Tibial nerve (tissue), 3 donors: ENCODE measurements at regions not wholly inside any gene's neighbourhood (a gene's known extent, or its start where the extent isn't known, plus 50 kb on each side); places are given as distances from the start of the nearest gene placed in this dataset.

Experiments
- POLR2A ChIP-seq, 2 donors: fragments of 450-650 bp; IDR thresholded peaks; one replicate each; pipeline ENCODE4 v1.6.1; 2017; ENCODE audit warnings: antibody characterized with exemption in 2 of 2, mild to moderate bottlenecking in 2 of 2, moderate library complexity in 2 of 2
- TF ChIP-seq, protein P1 (sequence below), 5 experiments: fragments of 200-600 bp in 3 of 5; fragments of 450-650 bp in 2 of 5; sonication (generic) in 3 of 5; IDR thresholded peaks; one replicate each; pipeline ENCODE4 v1.5.1; 2016 to 2019; ENCODE audit warnings: antibody characterized with exemption in 5 of 5, mild to moderate bottlenecking in 3 of 5, moderate library complexity in 2 of 5

DNA sequence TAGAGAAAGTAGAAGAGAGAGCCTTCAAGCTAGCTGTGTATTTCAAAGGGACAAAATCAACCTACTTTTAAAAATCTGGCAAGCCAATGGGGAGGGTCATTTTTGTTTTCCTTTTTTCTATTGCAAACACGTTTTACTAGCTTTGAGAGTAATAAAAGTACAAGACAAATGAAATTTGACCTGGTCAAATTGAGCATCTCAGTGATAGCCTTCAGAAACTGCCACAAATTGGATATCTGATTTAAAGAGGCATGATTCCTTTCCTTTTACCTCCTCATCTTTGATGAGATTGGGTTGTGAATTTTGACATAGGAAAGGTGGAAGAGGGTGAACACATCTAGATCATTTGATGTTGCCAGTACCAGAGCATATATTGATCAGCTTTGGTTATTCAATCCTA is 53.6 kb upstream of the RBMS3 start:
- TF ChIP-seq, protein P1, sequence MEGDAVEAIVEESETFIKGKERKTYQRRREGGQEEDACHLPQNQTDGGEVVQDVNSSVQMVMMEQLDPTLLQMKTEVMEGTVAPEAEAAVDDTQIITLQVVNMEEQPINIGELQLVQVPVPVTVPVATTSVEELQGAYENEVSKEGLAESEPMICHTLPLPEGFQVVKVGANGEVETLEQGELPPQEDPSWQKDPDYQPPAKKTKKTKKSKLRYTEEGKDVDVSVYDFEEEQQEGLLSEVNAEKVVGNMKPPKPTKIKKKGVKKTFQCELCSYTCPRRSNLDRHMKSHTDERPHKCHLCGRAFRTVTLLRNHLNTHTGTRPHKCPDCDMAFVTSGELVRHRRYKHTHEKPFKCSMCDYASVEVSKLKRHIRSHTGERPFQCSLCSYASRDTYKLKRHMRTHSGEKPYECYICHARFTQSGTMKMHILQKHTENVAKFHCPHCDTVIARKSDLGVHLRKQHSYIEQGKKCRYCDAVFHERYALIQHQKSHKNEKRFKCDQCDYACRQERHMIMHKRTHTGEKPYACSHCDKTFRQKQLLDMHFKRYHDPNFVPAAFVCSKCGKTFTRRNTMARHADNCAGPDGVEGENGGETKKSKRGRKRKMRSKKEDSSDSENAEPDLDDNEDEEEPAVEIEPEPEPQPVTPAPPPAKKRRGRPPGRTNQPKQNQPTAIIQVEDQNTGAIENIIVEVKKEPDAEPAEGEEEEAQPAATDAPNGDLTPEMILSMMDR (IDR thresholded peaks at IDR 0.05), result no peak
- TF ChIP-seq POLR2A (IDR thresholded peaks at IDR 0.05), result no peak
